HG03565 (cell line): ENCODE measurements at regions not wholly inside any gene's neighbourhood (a gene's known extent, or its start where the extent isn't known, plus 50 kb on each side); places are given as distances from the start of the nearest gene placed in this dataset.
"Not testable (repeated sequence)": the region's sequence is repeated elsewhere in the genome, so short reads cannot be mapped to it uniquely, and the experiment has no call there.

Experiments
- ATAC-seq: cut with Tn5 transposase; IDR thresholded peaks from one replicate; pipeline ENCODE4 v1.9.1; 2021; ENCODE audit warnings: mild to moderate bottlenecking, moderate library complexity; ENCODE audit not compliant: unreplicated experiment

DNA sequence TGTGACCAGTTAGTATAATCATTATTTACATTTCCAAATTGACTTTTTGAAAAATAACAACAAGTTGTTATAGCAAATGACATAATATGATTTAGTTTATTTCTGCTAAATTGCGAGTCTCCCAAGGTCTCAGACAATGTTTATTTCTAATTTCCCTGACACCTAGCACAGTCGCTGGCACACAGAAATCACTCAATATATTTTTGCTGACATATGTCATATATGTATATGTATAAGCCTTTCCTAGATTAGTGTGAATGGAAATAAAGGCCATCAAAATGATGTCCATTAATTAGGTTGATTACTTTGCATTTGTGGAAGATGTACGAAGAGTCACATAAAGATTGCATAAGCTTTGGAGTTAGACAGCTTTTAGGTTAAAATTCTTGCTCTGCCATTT lies 136.7 kb upstream of the CDH2 start:
- no peak for ATAC-seq

DNA sequence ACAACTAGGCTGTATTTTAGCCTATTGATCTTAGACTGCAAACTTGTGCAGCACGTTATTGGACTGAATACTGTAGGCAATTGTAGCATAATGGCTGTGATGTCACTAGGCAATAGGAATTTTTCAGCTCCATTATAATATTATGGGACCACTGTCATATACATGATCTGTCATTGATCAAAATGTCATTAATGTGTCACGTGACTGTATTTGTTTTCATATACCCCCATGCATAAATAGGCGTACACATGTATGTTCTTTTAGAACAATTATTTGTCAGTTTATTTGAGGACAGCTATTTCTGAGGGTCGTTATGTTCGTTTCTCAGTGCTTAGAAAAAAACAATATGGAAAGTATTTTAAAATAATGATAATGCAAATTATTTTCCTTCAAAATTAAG lies 111.9 kb upstream of the CDH2 start:
- no peak for ATAC-seq

DNA sequence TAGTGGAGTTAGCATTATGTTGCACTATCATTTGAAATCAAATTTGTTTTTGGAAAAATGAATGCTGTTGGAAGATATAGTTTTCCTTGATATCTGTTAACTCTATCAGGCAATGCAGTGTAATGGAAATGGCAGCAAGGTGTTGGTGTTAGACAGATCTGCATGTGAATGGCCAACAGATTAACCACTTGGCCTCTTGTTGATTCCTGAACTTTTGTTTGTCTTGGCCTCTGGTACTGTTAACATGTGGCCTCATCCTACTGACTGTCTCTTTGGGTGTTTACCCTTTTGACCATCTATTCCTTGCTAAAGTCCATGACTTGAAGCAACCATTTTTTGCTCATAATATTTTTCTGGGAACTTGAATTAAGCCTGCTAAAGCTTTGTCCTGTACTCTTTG lies 110.2 kb upstream of the CDH2 start:
- ATAC-seq = no peak

DNA sequence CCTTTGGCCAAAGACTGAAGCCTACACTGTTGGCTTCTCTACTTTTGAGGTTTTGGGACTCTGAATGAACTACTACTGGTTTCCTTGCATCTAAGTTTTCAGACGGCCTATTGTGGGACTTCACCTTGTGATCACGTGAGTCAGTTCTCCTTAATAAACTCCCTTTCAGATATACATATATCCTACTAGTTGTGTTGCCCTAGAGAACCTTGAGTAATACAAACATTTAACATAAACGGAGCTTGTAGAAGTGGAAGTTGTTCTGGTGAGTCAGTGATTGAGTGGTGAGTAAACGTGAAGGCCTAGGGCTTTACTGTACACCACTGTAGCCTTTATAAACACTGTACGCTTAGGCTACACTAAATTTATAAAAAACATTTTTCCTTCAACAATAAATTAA lies 107.2 kb upstream of the CDH2 start:
- ATAC-seq = no peak

DNA sequence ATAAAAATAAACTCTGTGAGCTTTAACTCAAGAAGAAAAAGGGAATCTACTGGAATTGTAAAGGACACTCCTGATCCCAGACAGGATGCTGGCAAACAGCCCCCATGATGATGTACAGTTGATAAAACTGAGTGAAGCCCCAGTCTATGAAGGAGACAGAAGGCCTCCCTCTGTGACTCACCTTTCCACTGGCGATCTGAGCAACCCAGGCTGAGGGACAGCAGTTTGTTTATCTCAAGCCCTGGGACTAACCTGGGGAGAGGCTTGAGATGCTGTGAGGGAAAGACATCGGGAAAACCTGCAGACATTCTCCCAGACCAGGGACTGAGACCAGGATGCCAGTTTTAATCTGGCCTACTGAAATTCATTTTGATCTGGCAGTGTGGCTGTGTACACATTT lies 104.5 kb upstream of the CDH2 start:
- no peak for ATAC-seq

DNA sequence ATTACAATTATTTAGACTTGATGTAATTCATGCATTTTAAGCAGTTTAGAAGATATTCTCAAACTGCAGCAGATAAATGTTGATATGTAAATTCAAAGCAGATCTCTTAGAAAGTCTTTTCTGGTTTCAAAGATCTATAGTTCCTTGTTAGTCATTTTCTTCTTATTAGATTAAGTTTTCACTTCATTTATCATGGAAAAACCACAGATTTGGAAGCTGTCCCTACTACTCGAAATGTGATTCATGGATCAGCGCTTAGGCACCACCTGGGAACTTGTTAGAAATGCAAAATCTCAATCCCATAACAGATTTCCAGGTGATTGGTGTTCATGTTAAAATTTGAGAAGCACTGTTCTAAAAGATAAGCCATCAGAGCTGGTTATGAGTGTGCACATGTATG lies 92.8 kb upstream of the CDH2 start:
- no peak for ATAC-seq

DNA sequence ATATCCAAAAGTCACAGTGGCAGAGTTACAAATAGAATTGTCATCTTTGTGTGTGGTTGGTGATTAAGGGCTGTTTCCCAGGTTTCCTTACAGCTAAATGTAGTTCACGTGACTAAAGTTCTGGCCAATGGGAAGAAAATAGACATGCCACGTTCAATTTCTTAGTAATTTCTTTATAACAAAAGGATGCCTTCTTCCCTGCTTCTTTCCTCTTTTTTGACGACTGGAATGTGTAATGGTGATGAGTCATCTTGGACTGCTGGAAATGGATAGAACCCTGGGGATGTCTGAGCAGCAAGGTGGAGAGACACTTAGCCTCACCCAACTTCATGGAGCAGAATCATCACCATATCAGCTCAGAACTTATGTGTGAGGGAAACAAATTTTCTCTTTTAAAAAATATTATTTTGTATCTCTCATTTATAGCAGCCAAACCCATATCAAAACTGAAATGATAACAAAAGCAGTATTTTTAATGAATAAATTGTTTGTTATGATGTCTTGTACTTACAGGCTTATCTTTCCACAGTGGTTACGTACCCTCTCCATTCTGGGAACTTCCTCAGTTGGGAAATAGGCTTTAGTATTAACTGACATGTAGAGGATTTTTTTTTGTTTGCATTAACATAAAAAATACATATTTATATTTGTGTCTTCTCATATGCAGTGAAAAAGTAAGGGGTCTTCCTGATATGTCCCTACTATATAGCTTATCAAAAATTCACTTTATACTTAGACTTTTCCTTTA lies 91.1 kb upstream of the CDH2 start:
- no peak for ATAC-seq

DNA sequence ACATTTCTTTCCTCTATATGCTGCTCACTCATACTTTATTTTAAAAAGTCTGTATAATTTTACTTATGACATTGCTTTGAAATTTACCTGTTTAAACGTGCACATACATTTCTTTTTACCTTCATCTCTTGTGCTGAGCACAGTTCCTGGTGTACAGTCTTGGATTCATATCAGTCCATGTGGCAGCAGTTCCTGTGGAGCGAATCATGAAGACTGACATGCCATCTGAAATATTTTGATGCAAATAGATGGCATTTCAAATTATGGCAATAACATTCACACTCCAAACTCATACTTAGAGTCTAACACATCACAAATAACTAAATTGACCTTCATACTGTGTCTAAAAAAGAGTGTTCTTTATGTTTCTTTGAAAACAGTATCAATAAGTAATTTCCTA lies 90.3 kb upstream of the CDH2 start:
- ATAC-seq = no peak

DNA sequence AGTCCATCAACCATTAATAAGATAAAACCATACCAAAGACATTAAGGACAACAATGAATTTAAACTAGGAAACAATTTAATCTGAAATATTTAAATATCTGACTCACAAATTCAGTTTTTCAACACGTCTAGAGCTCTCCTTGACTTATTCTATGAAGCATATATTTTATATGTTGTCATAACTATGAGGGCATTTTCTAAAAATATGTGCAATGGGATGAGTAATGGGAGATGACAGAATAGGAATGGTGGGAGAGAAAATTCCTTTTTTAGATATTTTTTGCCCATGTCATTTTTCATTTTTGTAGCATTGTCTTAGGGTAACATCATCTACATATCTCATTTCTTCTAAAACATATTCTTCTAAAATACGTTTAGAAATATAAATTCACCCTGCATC lies 79.2 kb upstream of the CDH2 start:
- ATAC-seq = no peak

DNA sequence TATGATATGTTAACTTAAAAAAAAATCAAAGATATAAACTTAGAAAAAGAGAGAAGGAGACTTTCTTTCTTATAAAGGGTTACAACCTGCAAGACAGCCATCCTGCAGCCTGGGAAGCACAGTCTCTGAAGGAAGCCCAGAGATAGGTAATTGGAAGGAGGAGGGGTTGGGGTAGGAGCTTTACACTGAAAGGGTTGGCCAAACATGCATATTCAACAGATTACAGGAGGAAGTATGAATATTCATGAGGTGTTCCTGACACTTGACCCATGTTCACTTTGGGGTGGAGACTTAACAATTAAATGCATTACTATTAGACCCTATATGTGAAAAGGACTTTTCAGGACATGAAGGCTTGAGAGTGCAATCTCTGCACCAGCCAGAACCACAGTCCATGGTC lies 71.7 kb upstream of the CDH2 start:
- ATAC-seq = no peak

DNA sequence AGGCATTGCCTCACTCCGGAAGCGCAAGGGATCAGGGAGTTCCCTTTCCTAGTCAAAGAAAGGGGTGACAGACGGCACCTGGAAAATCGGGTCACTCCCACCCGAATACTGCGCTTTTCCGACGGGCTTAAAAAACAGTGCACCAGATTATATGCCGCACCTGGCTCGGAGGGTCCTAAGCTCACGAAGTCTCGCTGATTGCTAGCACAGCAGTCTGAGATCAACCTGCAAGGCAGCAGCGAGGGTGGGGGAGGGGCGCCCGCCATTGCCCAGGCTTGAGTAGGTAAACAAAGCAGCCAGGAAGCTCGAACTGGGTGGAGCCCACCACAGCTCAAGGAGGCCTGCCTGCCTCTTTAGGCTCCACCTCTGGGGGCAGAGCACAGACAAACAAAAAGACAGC lies 63.7 kb upstream of the CDH2 start:
- not testable (repeated sequence) for ATAC-seq

DNA sequence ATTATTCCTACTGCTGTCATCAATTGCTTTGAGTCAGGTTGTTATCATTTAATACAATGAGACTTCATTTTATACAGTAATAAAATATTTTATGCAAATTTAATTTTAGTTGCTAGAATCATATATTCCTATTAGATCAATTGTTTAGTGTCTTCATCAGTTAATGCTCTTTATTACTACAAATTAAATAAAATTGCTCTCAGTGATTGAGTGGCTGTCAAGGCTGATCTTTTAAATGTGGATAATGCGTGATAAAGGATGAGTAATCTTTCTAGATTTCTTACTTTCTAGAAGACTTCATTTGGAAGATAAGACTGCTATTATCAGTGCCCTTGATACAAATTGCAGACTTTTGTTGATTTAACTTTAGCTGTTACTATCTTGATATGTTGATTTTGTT lies 59.6 kb upstream of the CDH2 start:
- no peak for ATAC-seq
